ENCODE measurements at regions not wholly inside any gene's neighbourhood (a gene's known extent, or its start where the extent isn't known, plus 50 kb on each side); places are given as distances from the start of the nearest gene placed in this dataset.
"Not testable (repeated sequence)": the region's sequence is repeated elsewhere in the genome, so short reads cannot be mapped to it uniquely, and the experiment has no call there.

DNA sequence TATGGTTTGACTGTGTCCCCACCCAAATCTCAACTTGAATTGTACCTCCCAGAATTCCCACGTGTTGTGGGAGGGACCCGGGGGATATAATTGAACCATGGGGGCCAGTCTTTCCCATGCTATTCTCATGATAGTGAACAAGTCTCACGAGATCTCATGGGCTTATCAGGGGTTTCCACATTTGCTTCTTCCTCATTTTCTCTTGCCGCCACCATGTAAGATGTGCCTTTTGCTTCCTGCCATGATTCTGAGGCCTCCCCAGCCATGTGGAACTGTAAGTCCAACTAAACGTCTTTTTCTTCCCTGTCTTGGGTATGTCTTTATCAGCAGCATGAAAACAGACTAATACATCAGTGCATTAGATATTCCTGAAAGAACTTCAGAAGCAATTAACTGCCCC lies 177.7 kb upstream of the PRSS58 start:
- ATAC-seq (replicated peaks); DNase-seq; H3K4me1 Mint-ChIP-seq (ENCODE audit: low read depth in 2 of 2); H3K36me3 Mint-ChIP-seq (ENCODE audit: insufficient read depth); H3K27me3 Mint-ChIP-seq; H3K9me3 Mint-ChIP-seq: not testable (repeated sequence)
- peak overlapping the region in 1 of 2 donors; percentile 84 for H3K27ac Mint-ChIP-seq
- H3K4me3 Mint-ChIP-seq: peak overlapping the region; percentile 3 to 28

DNA sequence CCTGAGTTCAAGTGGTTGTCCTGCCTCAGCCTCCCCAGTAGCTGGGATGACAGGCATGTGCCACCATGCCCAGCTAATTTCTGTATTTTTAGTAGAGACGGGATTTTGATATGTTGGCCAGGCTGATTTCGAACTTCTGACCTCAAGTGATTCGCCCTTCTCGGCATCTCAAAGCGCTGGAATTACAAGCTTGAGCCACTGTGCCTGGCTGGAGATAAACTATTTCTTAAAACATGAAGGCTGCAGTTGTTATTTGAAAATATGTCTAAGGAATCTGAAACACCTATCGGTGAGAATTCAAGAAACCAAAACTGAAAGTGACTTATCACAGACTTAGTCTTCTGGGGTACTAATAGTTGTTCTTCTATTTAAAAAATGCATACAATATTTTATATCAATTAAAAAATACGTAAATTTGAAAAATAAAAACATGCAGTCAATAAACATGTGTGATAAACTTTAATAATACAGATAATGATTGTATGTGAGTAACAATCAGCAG lies 176.9 kb upstream of the PRSS58 start:
- Mint-ChIP-seq H3K4me1 (ENCODE audit: low read depth in 2 of 2) (peaks cover 4 to 8% of the 10 kb centered on the region in 2 donors), H3K4me3 (peak overlapping the region; percentile 76 to 78), H3K27ac (peak overlapping the region; percentile 80 to 84), H3K9me3 (no peaks in the 10 kb centered on the region), H3K27me3 (peaks cover 5% of the 10 kb centered on the region in 2 donors), H3K36me3 (ENCODE audit: insufficient read depth) (peaks cover 3% of the 10 kb centered on the region)
- ATAC-seq (replicated peaks) (no peak), DNase-seq (no peak)

DNA sequence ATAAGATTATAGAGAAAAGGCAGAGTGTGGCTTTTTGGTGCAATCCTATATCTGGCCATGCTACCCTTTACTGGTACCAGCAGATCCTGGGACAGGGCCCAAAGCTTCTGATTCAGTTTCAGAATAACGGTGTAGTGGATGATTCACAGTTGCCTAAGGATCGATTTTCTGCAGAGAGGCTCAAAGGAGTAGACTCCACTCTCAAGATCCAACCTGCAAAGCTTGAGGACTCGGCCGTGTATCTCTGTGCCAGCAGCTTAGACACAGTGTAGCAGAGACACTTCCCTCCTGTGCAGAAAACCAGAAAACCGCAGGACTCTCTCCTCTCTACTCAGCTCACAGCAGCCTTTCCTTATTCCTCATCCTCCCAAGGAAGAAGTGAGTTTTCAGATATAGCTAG lies 176.3 kb upstream of the PRSS58 start:
- H3K27ac Mint-ChIP-seq: peak overlapping the region; percentile 80 to 84
- peak; percentile 27 for ATAC-seq (replicated peaks)
- not testable (repeated sequence) for DNase-seq; H3K27me3 Mint-ChIP-seq; H3K36me3 Mint-ChIP-seq (ENCODE audit: insufficient read depth); H3K4me1 Mint-ChIP-seq (ENCODE audit: low read depth in 2 of 2); H3K9me3 Mint-ChIP-seq
- peak overlapping the region; percentile 76 to 78 for H3K4me3 Mint-ChIP-seq

DNA sequence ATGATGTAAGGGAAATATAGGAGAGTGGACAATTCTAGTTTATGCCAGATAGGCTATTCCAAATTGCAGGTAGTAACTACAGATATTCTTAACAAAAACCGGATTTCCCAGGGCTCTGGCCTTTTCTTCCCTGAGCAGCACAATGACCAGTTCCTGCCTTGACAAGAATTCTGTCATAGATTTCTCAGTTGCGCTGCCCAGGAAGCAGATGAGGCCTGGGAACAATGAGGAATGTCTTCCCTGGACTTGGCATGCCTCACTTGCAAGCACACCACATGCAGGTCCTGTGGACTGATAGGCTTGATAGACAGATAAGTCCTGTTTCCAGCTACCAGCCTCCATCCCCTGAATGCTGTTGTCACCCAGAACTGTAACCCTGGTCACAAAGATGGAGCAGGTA lies 174.5 kb upstream of the PRSS58 start:
- no peak overlapping the region for H3K27ac Mint-ChIP-seq
- H3K4me3 Mint-ChIP-seq: no peak overlapping the region
- ATAC-seq (replicated peaks): no peak
- H3K4me1 Mint-ChIP-seq (ENCODE audit: low read depth in 2 of 2): peaks cover 4% of the 10 kb centered on the region in 2 donors
- H3K27me3 Mint-ChIP-seq: peaks cover 6 to 9% of the 10 kb centered on the region in 2 donors
- no peaks in the 10 kb centered on the region for H3K36me3 Mint-ChIP-seq (ENCODE audit: insufficient read depth)
- DNase-seq: no peak
- H3K9me3 Mint-ChIP-seq: no peaks in the 10 kb centered on the region

DNA sequence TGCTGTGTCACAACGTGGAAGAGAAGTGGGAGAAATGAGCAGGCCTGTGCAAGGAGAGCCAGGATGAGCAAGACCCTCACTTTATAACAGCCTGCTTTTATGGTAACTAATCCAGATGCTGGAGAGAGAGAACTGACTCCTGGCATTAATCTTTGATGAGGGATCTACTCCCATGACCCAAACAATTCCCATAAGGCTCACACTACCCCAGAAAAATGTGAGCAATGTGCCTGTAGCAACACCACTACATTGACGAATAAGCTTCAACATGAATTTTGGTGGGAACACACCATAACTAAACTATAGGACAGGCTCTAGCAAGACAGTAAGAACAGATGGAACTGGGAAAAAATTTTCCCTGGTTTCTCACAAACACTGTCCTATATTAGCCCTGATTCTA lies 173.6 kb upstream of the PRSS58 start:
- peaks cover 6 to 9% of the 10 kb centered on the region in 2 donors for H3K27me3 Mint-ChIP-seq
- peaks cover 4% of the 10 kb centered on the region in 2 donors for H3K4me1 Mint-ChIP-seq (ENCODE audit: low read depth in 2 of 2)
- no peaks in the 10 kb centered on the region for H3K9me3 Mint-ChIP-seq
- H3K36me3 Mint-ChIP-seq (ENCODE audit: insufficient read depth): no peaks in the 10 kb centered on the region
- DNase-seq (no peak), ATAC-seq (replicated peaks) (no peak)
- no peak overlapping the region for H3K4me3 Mint-ChIP-seq
- no peak overlapping the region for H3K27ac Mint-ChIP-seq

DNA sequence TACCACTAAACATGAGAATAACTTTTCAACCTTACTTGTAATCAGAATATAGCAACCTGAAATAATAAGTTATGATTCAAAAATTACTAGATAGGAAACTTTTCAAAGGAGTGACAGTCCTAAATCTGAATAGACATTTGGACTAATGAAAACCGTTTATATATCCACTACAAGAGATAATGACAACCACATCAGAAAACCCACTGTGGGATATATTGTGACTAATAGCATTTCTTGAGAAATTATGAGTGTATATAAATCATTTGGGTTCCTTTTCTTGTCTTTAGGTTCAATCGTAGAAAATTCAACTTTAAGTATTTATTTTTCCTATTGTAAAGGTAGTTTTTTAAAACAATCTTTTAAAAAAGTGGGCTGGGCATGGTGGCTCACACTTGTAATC lies 170.2 kb upstream of the PRSS58 start:
- Mint-ChIP-seq H3K4me3 (no peak overlapping the region), H3K4me1 (ENCODE audit: low read depth in 2 of 2) (no peaks in the 10 kb centered on the region), H3K9me3 (no peaks in the 10 kb centered on the region), H3K27ac (no peak overlapping the region), H3K27me3 (peaks cover 6 to 9% of the 10 kb centered on the region in 2 donors), H3K36me3 (ENCODE audit: insufficient read depth) (peaks cover 3% of the 10 kb centered on the region)
- DNase-seq (no peak), ATAC-seq (replicated peaks) (no peak)

DNA sequence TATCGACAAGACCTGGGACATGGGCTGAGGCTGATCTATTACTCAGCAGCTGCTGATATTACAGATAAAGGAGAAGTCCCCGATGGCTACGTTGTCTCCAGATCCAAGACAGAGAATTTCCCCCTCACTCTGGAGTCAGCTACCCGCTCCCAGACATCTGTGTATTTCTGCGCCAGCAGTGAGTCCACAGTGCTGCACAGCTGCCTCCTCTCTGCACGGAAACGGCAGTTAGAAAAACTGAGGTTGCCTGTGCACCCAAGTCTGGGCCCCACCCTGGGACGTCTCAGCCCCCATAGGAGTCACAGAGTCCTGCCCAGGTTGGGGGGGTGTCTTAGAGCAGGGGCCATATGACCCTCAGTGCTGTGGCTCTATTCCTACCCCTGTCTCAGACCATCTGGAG lies 167.4 kb upstream of the PRSS58 start:
- Mint-ChIP-seq H3K9me3 (no peaks in the 10 kb centered on the region), H3K4me3 (no peak overlapping the region), H3K36me3 (ENCODE audit: insufficient read depth) (peaks cover 3% of the 10 kb centered on the region), H3K27me3 (peaks cover 6 to 9% of the 10 kb centered on the region in 2 donors), H3K4me1 (ENCODE audit: low read depth in 2 of 2) (peaks cover 0 to 4% of the 10 kb centered on the region in 2 donors), H3K27ac (peak overlapping the region in 1 of 2 donors; percentile 68)
- DNase-seq (no peak), ATAC-seq (replicated peaks) (no peak)

DNA sequence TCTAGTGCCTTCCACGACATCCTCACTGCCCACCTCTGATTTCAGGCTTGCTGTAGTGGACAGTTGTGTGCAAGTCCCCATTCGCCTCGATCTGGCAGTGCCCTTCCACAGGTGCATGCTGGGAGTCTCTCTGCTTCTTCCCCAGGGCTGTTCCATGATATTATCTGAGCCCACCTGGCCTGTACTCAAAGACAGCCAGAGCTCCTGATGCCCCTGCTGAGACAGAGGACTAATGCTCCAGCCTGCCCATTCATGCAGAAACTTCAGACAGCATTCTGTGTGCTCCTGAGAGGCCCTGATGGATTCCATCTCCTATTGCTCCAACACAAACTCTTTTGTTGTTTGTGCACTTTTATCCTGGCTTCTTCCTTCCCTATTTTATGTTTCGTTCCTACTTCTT lies 164.8 kb upstream of the PRSS58 start:
- Mint-ChIP-seq H3K9me3 (no peaks in the 10 kb centered on the region), H3K27ac (no peak overlapping the region), H3K4me1 (ENCODE audit: low read depth in 2 of 2) (peaks cover 0 to 4% of the 10 kb centered on the region in 2 donors), H3K36me3 (ENCODE audit: insufficient read depth) (peaks cover 3% of the 10 kb centered on the region), H3K4me3 (no peak overlapping the region), H3K27me3 (no peaks in the 10 kb centered on the region)
- no peak for DNase-seq
- ATAC-seq (replicated peaks): no peak

DNA sequence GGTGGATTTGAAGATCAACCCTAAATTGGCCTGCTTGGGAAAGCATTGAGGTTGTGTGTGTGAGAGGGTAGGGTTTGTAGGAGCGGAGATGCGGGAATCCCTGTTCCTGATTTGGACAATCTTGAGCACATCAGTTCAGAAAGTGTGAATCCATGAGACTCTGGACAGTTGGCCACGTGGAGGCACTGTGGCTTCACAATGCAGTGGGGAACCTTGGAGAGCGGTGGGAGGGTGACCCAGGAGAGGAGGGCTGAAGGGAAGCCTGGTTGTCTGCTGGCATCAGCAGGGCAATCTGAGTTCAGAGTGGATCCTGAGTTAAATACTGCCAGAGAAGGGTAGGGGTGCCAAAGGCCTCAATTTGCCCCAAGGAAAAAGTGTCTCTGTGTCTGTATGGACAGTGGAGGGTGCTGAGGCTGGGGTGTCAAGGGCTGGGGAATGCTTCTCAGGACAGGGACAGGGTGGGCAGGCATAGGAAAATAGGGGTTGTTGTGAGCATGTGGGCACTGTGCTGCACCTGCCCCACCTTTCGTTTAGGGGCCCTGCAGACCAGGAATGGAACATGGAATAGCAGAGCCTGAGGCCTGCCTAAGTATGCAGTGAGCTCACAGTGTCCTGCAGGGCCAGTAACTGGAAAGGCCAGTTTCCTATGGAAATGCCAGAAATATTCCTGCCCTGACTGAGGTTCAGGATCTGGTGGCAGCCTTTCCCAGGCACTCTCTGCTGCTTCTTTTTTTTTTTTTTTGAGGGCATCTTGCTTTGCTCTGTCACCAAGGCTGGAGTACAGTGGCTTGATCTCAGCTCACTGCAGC lies 162.9 kb upstream of the PRSS58 start:
- no peak overlapping the region for H3K27ac Mint-ChIP-seq
- DNase-seq (no peak), ATAC-seq (replicated peaks) (no peak)
- H3K27me3 Mint-ChIP-seq: no peaks in the 10 kb centered on the region
- H3K36me3 Mint-ChIP-seq (ENCODE audit: insufficient read depth): peaks cover 3% of the 10 kb centered on the region
- peaks cover 0 to 4% of the 10 kb centered on the region in 2 donors for H3K4me1 Mint-ChIP-seq (ENCODE audit: low read depth in 2 of 2)
- no peaks in the 10 kb centered on the region for H3K9me3 Mint-ChIP-seq
- H3K4me3 Mint-ChIP-seq: no peak overlapping the region

DNA sequence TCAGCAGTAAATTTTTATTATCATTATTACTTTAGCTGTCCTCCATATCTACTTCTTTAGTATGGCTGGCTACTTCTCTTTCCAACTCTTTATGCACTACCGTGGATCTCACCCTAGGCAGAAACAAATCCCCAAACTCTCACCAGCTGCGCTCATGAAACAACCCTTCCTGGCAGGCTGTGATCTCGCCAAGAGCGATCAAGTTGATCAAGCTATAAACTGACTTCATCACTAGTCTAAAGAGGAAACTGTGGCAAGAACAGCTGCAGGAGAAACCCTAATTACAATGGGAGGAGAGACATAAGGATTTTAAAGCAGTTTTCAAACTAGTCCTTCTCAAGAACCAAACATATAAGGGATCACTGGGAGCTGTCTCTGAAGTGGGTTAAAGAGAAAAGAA lies 160.5 kb upstream of the PRSS58 start:
- no peaks in the 10 kb centered on the region for H3K36me3 Mint-ChIP-seq (ENCODE audit: insufficient read depth)
- H3K4me3 Mint-ChIP-seq: no peak overlapping the region
- H3K27me3 Mint-ChIP-seq: no peaks in the 10 kb centered on the region
- H3K27ac Mint-ChIP-seq: no peak overlapping the region
- H3K4me1 Mint-ChIP-seq (ENCODE audit: low read depth in 2 of 2): peaks cover 0 to 4% of the 10 kb centered on the region in 2 donors
- DNase-seq (no peak), ATAC-seq (replicated peaks) (no peak)
- H3K9me3 Mint-ChIP-seq: no peaks in the 10 kb centered on the region

DNA sequence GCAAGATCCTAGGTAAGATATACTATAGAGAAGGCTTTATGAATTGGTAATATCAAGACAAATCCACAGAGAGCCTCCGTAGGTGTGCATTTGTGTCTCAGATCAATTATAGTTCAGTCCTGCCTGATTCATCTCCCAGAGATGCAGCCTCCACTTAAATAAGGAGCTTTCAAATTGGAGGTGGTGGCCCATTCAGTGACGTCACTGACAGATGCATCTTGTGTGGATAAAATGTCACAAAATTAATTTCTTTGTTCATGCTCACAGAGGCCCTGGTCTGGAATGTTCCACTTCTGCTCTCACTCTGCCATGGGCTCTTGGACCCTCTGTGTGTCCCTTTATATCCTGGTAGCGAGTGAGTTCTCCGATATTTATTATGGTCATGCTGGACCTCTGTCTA lies 157.1 kb upstream of the PRSS58 start:
- DNase-seq (no peak), ATAC-seq (replicated peaks) (no peak)
- no peaks in the 10 kb centered on the region for H3K36me3 Mint-ChIP-seq (ENCODE audit: insufficient read depth)
- no peaks in the 10 kb centered on the region for H3K9me3 Mint-ChIP-seq
- H3K27me3 Mint-ChIP-seq: no peaks in the 10 kb centered on the region
- no peak overlapping the region for H3K4me3 Mint-ChIP-seq
- peaks cover 0 to 5% of the 10 kb centered on the region in 2 donors for H3K4me1 Mint-ChIP-seq (ENCODE audit: low read depth in 2 of 2)
- no peak overlapping the region for H3K27ac Mint-ChIP-seq

DNA sequence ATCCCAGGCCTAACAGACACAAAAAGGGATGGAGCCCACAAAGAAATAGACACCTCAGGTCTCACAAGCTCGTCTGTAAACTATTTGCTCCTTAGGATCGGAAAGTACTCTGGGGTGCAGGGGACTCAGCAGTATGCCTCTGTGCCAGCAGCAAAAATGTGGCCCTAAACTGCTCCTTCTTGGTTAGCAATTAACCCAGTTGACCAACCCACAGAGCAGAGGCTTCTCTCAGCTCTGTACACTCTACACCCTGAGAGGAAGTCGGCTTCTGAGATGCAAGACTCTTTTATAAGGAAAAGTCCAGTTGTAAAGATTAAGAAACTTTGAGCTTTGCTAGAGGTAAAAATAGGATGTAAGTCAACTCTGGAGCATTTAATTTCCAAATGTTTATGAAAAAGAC lies 156.3 kb upstream of the PRSS58 start:
- peaks cover 0 to 3% of the 10 kb centered on the region in 2 donors for H3K27me3 Mint-ChIP-seq
- H3K27ac Mint-ChIP-seq: no peak overlapping the region
- no peak overlapping the region for H3K4me3 Mint-ChIP-seq
- peaks cover 0 to 5% of the 10 kb centered on the region in 2 donors for H3K4me1 Mint-ChIP-seq (ENCODE audit: low read depth in 2 of 2)
- H3K36me3 Mint-ChIP-seq (ENCODE audit: insufficient read depth): no peaks in the 10 kb centered on the region
- H3K9me3 Mint-ChIP-seq: no peaks in the 10 kb centered on the region
- no peak for ATAC-seq (replicated peaks)
- no peak for DNase-seq

DNA sequence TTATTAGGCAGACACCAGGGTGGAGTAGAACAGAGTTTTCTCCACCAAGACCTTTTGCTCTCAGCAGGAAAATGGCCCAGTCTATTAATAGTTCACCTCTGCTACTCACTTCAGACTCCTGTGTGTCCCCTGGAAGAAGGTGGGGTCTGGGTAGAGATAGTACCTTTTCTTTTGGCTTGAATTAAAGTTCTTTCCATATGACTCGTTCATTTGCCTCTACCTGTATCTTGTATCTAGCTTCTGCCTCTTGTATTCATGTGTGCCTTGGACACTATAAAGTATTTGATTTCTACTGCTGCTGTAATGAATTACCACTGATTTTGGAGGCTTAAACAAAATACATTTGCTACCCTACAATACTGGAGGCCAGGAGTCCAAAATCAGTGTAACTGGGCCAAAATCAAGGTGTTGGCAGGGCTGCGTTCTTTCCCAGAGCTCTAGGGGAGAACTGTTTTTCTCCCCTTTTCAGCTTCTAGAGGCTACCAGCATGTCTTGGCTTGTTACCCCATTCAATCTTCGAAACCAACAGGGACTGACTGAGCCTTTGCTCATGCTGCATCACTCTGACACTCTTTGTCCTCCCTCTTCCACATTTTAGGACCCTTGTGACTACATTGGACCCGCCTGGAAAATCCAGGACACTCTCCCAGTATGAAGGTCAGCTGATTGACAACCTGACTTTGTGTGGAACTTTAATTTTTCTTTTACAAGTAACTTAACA lies 155.6 kb upstream of the PRSS58 start:
- peaks cover 0 to 5% of the 10 kb centered on the region in 2 donors for H3K4me1 Mint-ChIP-seq (ENCODE audit: low read depth in 2 of 2)
- no peak overlapping the region for H3K4me3 Mint-ChIP-seq
- H3K9me3 Mint-ChIP-seq: no peaks in the 10 kb centered on the region
- no peaks in the 10 kb centered on the region for H3K36me3 Mint-ChIP-seq (ENCODE audit: insufficient read depth)
- DNase-seq (no peak), ATAC-seq (replicated peaks) (no peak)
- H3K27me3 Mint-ChIP-seq: peaks cover 0 to 7% of the 10 kb centered on the region in 2 donors
- no peak overlapping the region for H3K27ac Mint-ChIP-seq
